Upper lobe of left lung (tissue), 4 donors: ENCODE measurements at regions not wholly inside any gene's neighbourhood (a gene's known extent, or its start where the extent isn't known, plus 50 kb on each side); places are given as distances from the start of the nearest gene placed in this dataset.

Source experiments
- CTCF ChIP-seq, 6 experiments: fragments of 450-650 bp in 4 of 6; fragments of 200-600 bp in 2 of 6; sonication (generic) in 2 of 6; IDR thresholded peaks; one replicate each; pipeline ENCODE4 v1.5.1; 2016 to 2019; ENCODE audit warnings: antibody characterized with exemption in 6 of 6
- EP300 ChIP-seq, 4 donors: sonication (generic); formaldehyde crosslinking; IDR thresholded peaks; one replicate each; pipeline ENCODE4 v1.5.1; 2017; ENCODE audit warnings: antibody characterized with exemption in 4 of 4, control low read depth in 2 of 4
- POLR2A ChIP-seq, 4 donors: fragments of 450-650 bp; IDR thresholded peaks; one replicate each; pipeline ENCODE4 v1.5.1; 2016 to 2017; ENCODE audit warnings: antibody characterized with exemption in 4 of 4, mild to moderate bottlenecking in 2 of 4

- TF ChIP-seq POLR2A (IDR thresholded peaks at IDR 0.05) (no peak), CTCF (IDR thresholded peaks at IDR 0.05) (no peak), EP300 (IDR thresholded peaks at IDR 0.05) (no peak)
Observed at GRCh38 chr5:89200899-89201298, 317.9 kb upstream of the MEF2C start.
